PC-9 (cell line): ENCODE measurements at regions not wholly inside any gene's neighbourhood (a gene's known extent, or its start where the extent isn't known, plus 50 kb on each side); places are given as distances from the start of the nearest gene placed in this dataset.

Experiments used
- BruUV-seq: library from RNA; stranded (reverse); fragments of 400-500 nt; replicated peaks from 2 replicates; lab custom pipeline; 2021; lab: Mats Ljungman, UMichigan
- CTCF ChIA-PET: fragments of 300-600 bp; sonication (Branson Sonifier 250); formaldehyde crosslinking; loops from one replicate; lab custom pipeline; 2022; ENCODE audit warnings: antibody characterized with exemption; lab: Charles Lee
- POLR2A ChIA-PET: fragments of 300-600 bp; sonication (Branson Sonifier 250); formaldehyde crosslinking; loops from one replicate; lab custom pipeline; 2022; ENCODE audit warnings: antibody characterized with exemption; ENCODE audit not compliant: unreplicated experiment; lab: Charles Lee
- DNase-seq, 2 experiments: peaks; one replicate each; pipeline versions ENCODE4 v3.0.0 to v3.0.0-alpha.2; 2015 to 2022; ENCODE audit warnings: mixed read lengths in 1 of 2
- H2AFZ ChIP-seq: fragments of 200-600 bp; sonication (generic); 2 replicates; pipeline ENCODE4 v1.8.1; 2017; ENCODE audit warnings: antibody characterized with exemption
- H3F3A ChIP-seq: fragments of 200-600 bp; sonication (generic); 2 replicates; pipeline ENCODE4 v1.8.1; 2017; ENCODE audit warnings: antibody characterized with exemption, mild to moderate bottlenecking, low read depth; ENCODE audit not compliant: insufficient read depth
- H3K27ac ChIP-seq: fragments of 200-600 bp; sonication (generic); 2 replicates; pipeline ENCODE4 v1.6.1; 2016; ENCODE audit warnings: mixed run types
- H3K27me3 ChIP-seq: fragments of 200-600 bp; sonication (generic); 2 replicates; pipeline ENCODE4 v1.6.1; 2016; ENCODE audit warnings: low read depth, mixed run types; ENCODE audit not compliant: insufficient read depth
- H3K36me3 ChIP-seq: fragments of 200-600 bp; sonication (generic); 2 replicates; pipeline ENCODE4 v1.6.1; 2016; ENCODE audit warnings: low read depth, mixed run types
- H3K4me1 ChIP-seq: fragments of 200-600 bp; sonication (generic); replicated peaks from 2 replicates; pipeline ENCODE4 v1.6.1; 2016; ENCODE audit warnings: mixed run types; ENCODE audit not compliant: insufficient read depth
- H3K4me2 ChIP-seq: fragments of 200-600 bp; sonication (generic); 2 replicates; pipeline ENCODE4 v1.6.1; 2017; ENCODE audit warnings: mixed run types
- H3K4me3 ChIP-seq: fragments of 200-600 bp; sonication (generic); 2 replicates; pipeline ENCODE4 v1.6.1; 2016; ENCODE audit warnings: mixed run types
- H3K79me2 ChIP-seq: fragments of 200-600 bp; sonication (generic); 2 replicates; pipeline ENCODE4 v1.6.1; 2017; ENCODE audit warnings: low read depth, mixed run types
- H3K9me2 ChIP-seq: fragments of 200-600 bp; sonication (generic); 2 replicates; pipeline ENCODE4 v1.8.1; 2017; ENCODE audit warnings: mild to moderate bottlenecking; ENCODE audit not compliant: insufficient read depth
- H3K9me3 ChIP-seq: fragments of 200-600 bp; sonication (generic); 2 replicates; pipeline ENCODE4 v1.8.1; 2016; ENCODE audit warnings: low read depth; ENCODE audit not compliant: insufficient read depth
- H4K20me1 ChIP-seq: fragments of 200-600 bp; sonication (generic); 2 replicates; pipeline ENCODE4 v1.8.1; 2017; ENCODE audit not compliant: insufficient read depth
- EZH2 ChIP-seq: fragments of 200-600 bp; sonication (generic); IDR thresholded peaks from 2 replicates; pipeline ENCODE4 v1.8.0; 2017; ENCODE audit warnings: antibody characterized with exemption, low read depth
- intact Hi-C: fragments of 100-400 bp; cut with micrococcal nuclease; formaldehyde crosslinking; loops from one replicate; pipeline ENCODE4 v1.10.0; 2022; ENCODE audit not compliant: unreplicated experiment
- TF ChIP-seq, protein P1 (sequence below): fragments of 200-600 bp; sonication (generic); conservative IDR thresholded peaks from 2 replicates; pipeline ENCODE4 v1.6.1; 2017; ENCODE audit warnings: mixed run types, antibody characterized with exemption, mild to moderate bottlenecking, moderate library complexity

DNA sequence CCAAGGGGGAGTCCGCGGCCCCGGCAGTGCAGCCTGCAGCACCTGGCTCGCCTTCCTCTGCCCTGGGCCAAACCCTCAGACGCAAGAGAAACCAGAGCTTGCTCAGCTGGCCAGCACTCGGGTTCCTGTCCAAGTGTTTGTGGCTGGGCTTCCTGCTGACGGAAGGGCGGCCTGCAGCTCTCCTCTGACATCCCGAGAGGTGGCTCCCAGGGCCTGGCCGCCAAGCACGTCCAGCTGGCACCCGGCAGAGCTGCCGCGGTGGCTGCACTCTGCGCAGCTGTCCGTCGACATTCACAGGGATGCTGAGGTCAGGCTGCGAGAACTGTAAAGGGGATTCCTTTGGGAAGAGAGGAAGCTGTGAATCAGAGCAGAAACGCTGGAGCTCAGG is 85.6 kb downstream of the CPN2 start:
- H4K20me1 ChIP-seq, result no peaks in the 10 kb centered on the region
- no peaks in the 10 kb centered on the region for H3K79me2 ChIP-seq
- H3K4me2 ChIP-seq, result no peak overlapping the region
- no peaks in the 10 kb centered on the region for H3K27me3 ChIP-seq
- H3K4me3 ChIP-seq, result no peak overlapping the region
- H2AFZ ChIP-seq, result no peak overlapping the region
- H3K9me3 ChIP-seq, result no peaks in the 10 kb centered on the region
- POLR2A ChIA-PET, result interaction anchor here (0.5 to 1.2 kb wide), 7 partner anchors 40 to 499 kb away, joined by 3 to 8 read pairs (median 6); no protein-coding TSS in a partner anchor
- H3K27ac ChIP-seq, result no peak overlapping the region
- CTCF ChIA-PET, result interaction anchor here (0.6 kb wide), 1 partner anchor 798 kb away, joined by 5 read pairs; no protein-coding TSS in a partner anchor
- intact Hi-C loops, result no loop called here
- TF ChIP-seq, protein P1, sequence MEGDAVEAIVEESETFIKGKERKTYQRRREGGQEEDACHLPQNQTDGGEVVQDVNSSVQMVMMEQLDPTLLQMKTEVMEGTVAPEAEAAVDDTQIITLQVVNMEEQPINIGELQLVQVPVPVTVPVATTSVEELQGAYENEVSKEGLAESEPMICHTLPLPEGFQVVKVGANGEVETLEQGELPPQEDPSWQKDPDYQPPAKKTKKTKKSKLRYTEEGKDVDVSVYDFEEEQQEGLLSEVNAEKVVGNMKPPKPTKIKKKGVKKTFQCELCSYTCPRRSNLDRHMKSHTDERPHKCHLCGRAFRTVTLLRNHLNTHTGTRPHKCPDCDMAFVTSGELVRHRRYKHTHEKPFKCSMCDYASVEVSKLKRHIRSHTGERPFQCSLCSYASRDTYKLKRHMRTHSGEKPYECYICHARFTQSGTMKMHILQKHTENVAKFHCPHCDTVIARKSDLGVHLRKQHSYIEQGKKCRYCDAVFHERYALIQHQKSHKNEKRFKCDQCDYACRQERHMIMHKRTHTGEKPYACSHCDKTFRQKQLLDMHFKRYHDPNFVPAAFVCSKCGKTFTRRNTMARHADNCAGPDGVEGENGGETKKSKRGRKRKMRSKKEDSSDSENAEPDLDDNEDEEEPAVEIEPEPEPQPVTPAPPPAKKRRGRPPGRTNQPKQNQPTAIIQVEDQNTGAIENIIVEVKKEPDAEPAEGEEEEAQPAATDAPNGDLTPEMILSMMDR, result no peak
- TF ChIP-seq EZH2, result no peak
- peaks cover 25% of the 10 kb centered on the region; the same call in 1 of the 2 replicates for H3F3A ChIP-seq
- DNase-seq, result peak in 1 of 2 experiments; percentile 76
- H3K9me2 ChIP-seq, result no peaks in the 10 kb centered on the region
- peaks cover 35% of the 10 kb centered on the region for H3K4me1 ChIP-seq
- no peaks in the 10 kb centered on the region for H3K36me3 ChIP-seq
- no TSS peak for BruUV-seq

DNA sequence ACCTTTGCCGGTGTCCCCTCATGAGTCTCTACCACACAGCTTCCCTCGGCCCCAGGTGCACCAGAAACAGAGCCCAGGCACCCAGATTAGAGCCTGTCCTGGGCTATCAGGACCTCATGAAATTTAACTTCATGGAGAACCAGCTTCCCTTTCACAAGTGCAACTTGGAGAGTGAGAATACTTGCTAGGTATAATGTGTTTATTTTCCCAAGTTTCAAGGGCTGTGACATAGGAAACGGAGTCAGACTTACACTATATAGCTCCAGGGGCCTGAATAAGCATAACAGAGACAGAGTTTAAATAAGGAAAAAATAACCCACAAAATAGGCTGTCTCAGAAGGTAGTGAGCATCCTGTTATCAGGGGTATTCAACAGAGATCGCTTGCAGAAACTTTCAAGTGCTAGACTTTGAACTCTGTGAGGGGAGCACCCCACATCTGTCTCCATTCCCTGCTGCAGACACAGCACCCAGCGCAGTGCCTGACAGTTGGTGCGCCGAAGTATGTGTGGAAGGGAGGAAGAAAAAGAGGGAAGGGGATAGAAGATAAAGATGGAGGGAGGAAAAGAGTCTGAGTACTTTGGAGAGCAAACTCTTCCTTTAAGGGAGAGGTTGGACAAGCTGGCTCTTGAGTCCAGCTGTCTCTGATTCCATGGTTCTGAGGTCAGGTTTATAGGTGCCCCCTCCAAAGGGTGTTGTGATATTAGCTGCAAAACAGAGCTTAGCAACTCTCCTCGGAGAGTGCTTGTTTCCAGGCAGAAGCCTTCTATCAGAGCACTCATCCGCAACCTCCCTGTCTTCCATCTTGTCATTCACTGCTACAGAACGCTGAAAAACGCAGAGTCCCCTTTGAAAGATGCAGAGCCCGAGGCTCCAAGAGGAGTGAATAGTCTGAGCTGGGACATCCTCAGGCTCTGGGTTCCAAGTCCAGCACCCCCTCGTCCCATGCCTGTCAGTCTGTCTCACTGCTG is 84.8 kb downstream of the CPN2 start:
- H3K4me1 ChIP-seq, result peaks cover 41% of the 10 kb centered on the region
- no peaks in the 10 kb centered on the region for H3K27me3 ChIP-seq
- ChIA-PET POLR2A (interaction anchor here (0.6 to 1.2 kb wide), 6 partner anchors 56 to 500 kb away, joined by 3 to 7 read pairs (median 5); no protein-coding TSS in a partner anchor), CTCF (interaction anchor here (0.6 to 0.8 kb wide), 2 partner anchors 125 to 798 kb away, joined by 3 to 5 read pairs; no protein-coding TSS in a partner anchor)
- no peaks in the 10 kb centered on the region for H3K9me3 ChIP-seq
- H3K79me2 ChIP-seq, result no peaks in the 10 kb centered on the region
- no peak overlapping the region for H3K4me3 ChIP-seq
- DNase-seq, result no peak
- H2AFZ ChIP-seq, result no peak overlapping the region
- no TSS peak for BruUV-seq
- H3K4me2 ChIP-seq, result no peak overlapping the region
- no peaks in the 10 kb centered on the region for H4K20me1 ChIP-seq
- no peak overlapping the region for H3K27ac ChIP-seq
- TF ChIP-seq, protein P1, result no peak
- TF ChIP-seq EZH2, result no peak
- intact Hi-C loops, result no loop called here
- H3K9me2 ChIP-seq, result no peaks in the 10 kb centered on the region
- no peaks in the 10 kb centered on the region for H3K36me3 ChIP-seq
- peaks cover 30% of the 10 kb centered on the region for H3F3A ChIP-seq

DNA sequence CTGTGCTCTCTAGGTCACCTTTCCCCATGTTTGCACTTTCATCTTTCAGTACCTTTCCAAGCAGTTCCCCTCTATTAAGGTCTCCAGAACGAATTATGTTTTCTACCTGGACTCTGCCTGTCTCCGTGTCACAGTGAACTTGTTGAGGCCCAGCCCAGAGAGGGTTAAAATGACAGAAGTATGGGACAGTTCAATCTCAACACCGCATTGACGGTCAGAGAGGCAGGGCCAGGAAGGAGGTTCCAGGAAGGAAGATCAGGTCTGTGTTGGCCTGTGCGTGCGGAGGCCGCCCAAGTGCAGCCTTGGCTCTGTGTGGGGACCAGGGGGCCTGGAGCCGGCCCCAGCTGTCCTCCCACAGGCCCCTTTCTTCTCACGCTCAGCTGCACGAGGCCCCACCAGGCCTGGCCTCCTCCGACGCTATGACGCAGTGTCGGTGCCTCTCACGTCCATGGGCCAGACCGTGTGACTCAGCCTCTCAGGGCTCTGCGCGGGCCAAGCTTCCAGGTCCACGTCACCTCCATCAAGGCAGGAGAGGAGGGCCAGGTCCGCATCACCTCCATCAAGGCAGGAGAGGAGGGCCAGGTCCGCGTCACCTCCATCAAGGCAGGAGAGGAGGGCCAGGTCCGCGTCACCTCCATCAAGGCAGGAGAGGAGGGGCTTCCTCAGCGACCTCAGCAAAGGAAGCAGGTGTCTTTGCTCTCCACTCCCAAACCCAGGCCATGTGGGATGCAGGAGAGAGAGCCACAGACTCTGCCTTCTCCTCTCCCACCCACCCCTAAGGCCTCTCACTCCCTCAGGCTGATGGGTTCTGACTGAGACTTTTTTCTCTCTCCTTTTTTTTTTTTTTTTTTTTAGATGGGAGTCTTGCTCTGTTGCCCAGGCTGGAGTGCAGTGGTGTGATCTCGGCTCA is 83.1 kb downstream of the CPN2 start:
- no peak overlapping the region for H3K4me3 ChIP-seq
- TF ChIP-seq, protein P1, result no peak
- TF ChIP-seq EZH2, result no peak
- no peaks in the 10 kb centered on the region for H3K27me3 ChIP-seq
- no peaks in the 10 kb centered on the region for H3K9me2 ChIP-seq
- H3K4me1 ChIP-seq, result peaks cover 57% of the 10 kb centered on the region
- no peak overlapping the region for H3K27ac ChIP-seq
- H2AFZ ChIP-seq, result no peak overlapping the region
- intact Hi-C loops, result no loop called here
- no peaks in the 10 kb centered on the region for H3K36me3 ChIP-seq
- H3K9me3 ChIP-seq, result no peaks in the 10 kb centered on the region
- no peak for DNase-seq
- ChIA-PET CTCF (no interaction called here), POLR2A (interaction anchor here (0.8 kb wide), 1 partner anchor 424 kb away, joined by 3 read pairs; no protein-coding TSS in a partner anchor)
- H3K4me2 ChIP-seq, result no peak overlapping the region
- no TSS peak for BruUV-seq
- H3K79me2 ChIP-seq, result no peaks in the 10 kb centered on the region
- H4K20me1 ChIP-seq, result no peaks in the 10 kb centered on the region
- H3F3A ChIP-seq, result peaks cover 47% of the 10 kb centered on the region
